ENCODE measurements at regions not wholly inside any gene's neighbourhood (a gene's known extent, or its start where the extent isn't known, plus 50 kb on each side); places are given as distances from the start of the nearest gene placed in this dataset.

DNA sequence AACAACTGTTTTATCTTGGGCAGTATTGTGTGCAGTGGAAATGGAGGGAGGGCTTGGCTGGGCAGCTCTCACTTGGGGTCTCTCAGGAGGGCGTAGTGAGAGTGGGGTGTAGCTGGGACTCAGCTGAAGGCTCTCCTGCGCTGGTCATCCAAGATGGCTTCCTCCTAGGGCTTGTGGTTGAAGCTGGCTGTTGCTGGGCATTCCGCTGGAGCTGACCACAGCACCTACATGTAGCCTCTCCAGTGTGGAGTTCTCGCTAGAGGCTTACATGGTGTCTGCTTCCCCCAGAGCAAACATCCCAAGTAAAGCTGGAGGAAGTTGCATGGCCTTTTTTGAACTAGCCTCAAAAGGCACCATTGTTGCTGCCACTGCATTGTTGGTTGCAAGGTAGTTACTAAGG lies 344.1 kb upstream of the MARCKS start:
- Histone ChIP-seq H3K27ac (no peak overlapping the region), H3K27me3 (no peaks in the 10 kb centered on the region), H3K36me3 (no peaks in the 10 kb centered on the region), H3K4me1 (no peaks in the 10 kb centered on the region), H3K9me3 (no peaks in the 10 kb centered on the region), H3K4me3 (no peak overlapping the region)
- intact Hi-C loops (cut with DNase I; ENCODE audit: low total_unique reads) = no loop called here
- DNase-seq (ENCODE audit: low spot score in 2 of 2) = no peak
- TF ChIP-seq POLR2A (IDR thresholded peaks at IDR 0.05) (no peak), POLR2AphosphoS5 (IDR thresholded peaks at IDR 0.05) (no peak)
- TF ChIP-seq, protein P1, sequence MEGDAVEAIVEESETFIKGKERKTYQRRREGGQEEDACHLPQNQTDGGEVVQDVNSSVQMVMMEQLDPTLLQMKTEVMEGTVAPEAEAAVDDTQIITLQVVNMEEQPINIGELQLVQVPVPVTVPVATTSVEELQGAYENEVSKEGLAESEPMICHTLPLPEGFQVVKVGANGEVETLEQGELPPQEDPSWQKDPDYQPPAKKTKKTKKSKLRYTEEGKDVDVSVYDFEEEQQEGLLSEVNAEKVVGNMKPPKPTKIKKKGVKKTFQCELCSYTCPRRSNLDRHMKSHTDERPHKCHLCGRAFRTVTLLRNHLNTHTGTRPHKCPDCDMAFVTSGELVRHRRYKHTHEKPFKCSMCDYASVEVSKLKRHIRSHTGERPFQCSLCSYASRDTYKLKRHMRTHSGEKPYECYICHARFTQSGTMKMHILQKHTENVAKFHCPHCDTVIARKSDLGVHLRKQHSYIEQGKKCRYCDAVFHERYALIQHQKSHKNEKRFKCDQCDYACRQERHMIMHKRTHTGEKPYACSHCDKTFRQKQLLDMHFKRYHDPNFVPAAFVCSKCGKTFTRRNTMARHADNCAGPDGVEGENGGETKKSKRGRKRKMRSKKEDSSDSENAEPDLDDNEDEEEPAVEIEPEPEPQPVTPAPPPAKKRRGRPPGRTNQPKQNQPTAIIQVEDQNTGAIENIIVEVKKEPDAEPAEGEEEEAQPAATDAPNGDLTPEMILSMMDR (IDR thresholded peaks at IDR 0.05) = no peak

DNA sequence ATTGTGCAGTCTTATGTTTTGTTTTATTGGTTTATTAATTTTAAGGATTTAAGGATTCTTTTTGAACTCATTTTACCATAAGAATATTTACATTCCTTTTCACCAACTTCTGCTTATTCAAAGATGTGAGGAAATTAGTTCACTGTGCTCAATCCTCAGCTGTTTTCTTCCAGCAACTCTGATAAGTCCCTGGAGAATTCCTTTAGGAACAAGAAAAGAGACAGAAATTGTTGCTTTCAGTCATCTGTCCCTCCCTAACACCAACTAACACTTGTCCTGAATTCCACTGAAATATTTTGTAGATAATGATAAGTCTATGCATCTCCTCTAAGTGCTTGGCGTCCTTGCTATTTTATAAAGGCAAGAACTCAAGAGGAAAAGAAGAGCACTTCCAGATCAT lies 334.8 kb upstream of the MARCKS start:
- no peak for DNase-seq (ENCODE audit: low spot score in 2 of 2)
- no peaks in the 10 kb centered on the region for H3K36me3 ChIP-seq
- H3K9me3 ChIP-seq = no peaks in the 10 kb centered on the region
- no peaks in the 10 kb centered on the region for H3K27me3 ChIP-seq
- no peaks in the 10 kb centered on the region for H3K4me1 ChIP-seq
- TF ChIP-seq POLR2AphosphoS5 (IDR thresholded peaks at IDR 0.05) (no peak), POLR2A (IDR thresholded peaks at IDR 0.05) (no peak)
- TF ChIP-seq, protein P1 (IDR thresholded peaks at IDR 0.05) = no peak
- H3K4me3 ChIP-seq = no peak overlapping the region
- intact Hi-C loops (cut with DNase I; ENCODE audit: low total_unique reads) = no loop called here
- no peak overlapping the region for H3K27ac ChIP-seq

DNA sequence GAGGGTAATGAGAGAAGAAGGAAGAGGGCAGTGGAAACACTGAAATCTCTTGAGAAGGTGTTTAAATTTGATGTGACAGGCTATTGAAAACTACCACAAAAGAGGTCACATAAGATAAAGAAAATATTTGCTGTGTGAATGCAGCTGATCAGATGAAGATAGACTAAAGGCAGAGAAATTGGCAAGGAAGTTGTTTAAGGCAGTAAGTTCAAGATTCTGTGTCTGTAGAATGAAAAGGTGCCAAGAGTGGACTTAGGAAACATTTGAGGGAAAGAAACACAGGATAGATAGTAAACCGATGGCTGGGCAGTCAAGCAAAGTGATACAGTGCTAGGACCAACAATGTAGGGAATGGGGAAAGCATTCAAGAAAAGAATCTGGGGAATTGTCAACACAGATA lies 332.3 kb upstream of the MARCKS start:
- intact Hi-C loops (cut with DNase I; ENCODE audit: low total_unique reads) = no loop called here
- TF ChIP-seq POLR2A (IDR thresholded peaks at IDR 0.05) (no peak), POLR2AphosphoS5 (IDR thresholded peaks at IDR 0.05) (no peak)
- no peak overlapping the region for H3K4me3 ChIP-seq
- no peaks in the 10 kb centered on the region for H3K4me1 ChIP-seq
- H3K36me3 ChIP-seq = no peaks in the 10 kb centered on the region
- H3K27ac ChIP-seq = no peak overlapping the region
- no peaks in the 10 kb centered on the region for H3K27me3 ChIP-seq
- no peaks in the 10 kb centered on the region for H3K9me3 ChIP-seq
- DNase-seq (ENCODE audit: low spot score in 2 of 2) = no peak

DNA sequence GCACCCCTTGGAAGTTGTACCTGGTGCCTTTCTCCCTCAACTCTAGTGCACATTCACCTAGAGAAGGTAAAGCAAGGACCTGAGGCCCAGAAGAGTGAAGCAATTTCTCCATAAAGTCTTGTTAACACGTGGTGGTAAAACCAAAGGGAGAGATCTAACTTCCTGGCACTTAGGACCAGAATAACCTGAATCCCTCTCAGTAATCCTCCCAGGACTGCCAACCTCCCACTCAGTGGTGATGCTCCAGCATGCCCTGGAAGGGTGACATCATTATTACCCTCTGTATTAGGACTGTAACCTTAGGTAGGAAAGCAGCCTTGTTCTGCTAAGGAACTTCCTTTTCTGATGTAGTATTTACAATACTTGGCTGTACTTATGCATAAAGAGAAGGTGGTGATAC lies 330.6 kb upstream of the MARCKS start:
- H3K4me3 ChIP-seq = no peak overlapping the region
- intact Hi-C loops (cut with DNase I; ENCODE audit: low total_unique reads) = no loop called here
- H3K4me1 ChIP-seq = no peaks in the 10 kb centered on the region
- DNase-seq (ENCODE audit: low spot score in 2 of 2) = peak in 1 of 2 donors; percentile 72
- peak overlapping the region; percentile 27 to 37 for H3K27ac ChIP-seq
- H3K27me3 ChIP-seq = no peaks in the 10 kb centered on the region
- no peaks in the 10 kb centered on the region for H3K36me3 ChIP-seq
- TF ChIP-seq, protein P1 (IDR thresholded peaks at IDR 0.05) = no peak
- TF ChIP-seq POLR2AphosphoS5 (IDR thresholded peaks at IDR 0.05) = no peak
- no peak for TF ChIP-seq POLR2A (IDR thresholded peaks at IDR 0.05)
- H3K9me3 ChIP-seq = no peaks in the 10 kb centered on the region

DNA sequence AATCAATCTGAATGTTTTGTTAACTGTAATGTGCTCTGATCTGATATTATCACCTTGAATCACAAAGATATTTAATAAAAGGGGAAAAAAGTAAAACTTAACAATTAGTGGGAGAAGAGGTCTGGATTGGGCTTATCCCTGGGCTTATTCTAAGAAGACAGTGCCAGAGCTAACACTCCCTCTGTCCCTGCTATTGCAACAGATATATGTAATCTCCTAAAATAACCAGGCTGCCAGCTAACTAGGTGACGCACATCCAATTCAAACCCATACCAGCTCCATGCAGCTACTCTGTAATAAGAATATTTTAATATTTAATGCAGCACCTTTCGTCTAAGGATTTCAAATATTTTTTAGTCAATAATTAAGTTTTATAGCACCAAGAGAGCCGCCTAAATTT lies 330.1 kb upstream of the MARCKS start:
- Histone ChIP-seq H3K36me3 (no peaks in the 10 kb centered on the region), H3K9me3 (no peaks in the 10 kb centered on the region), H3K4me1 (no peaks in the 10 kb centered on the region), H3K27me3 (no peaks in the 10 kb centered on the region), H3K27ac (peak overlapping the region; percentile 20 to 37), H3K4me3 (no peak overlapping the region)
- DNase-seq (ENCODE audit: low spot score in 2 of 2) = no peak
- intact Hi-C loops (cut with DNase I; ENCODE audit: low total_unique reads) = no loop called here
- TF ChIP-seq POLR2A (IDR thresholded peaks at IDR 0.05) (no peak), POLR2AphosphoS5 (IDR thresholded peaks at IDR 0.05) (no peak)
- TF ChIP-seq, protein P1 (IDR thresholded peaks at IDR 0.05) = no peak

DNA sequence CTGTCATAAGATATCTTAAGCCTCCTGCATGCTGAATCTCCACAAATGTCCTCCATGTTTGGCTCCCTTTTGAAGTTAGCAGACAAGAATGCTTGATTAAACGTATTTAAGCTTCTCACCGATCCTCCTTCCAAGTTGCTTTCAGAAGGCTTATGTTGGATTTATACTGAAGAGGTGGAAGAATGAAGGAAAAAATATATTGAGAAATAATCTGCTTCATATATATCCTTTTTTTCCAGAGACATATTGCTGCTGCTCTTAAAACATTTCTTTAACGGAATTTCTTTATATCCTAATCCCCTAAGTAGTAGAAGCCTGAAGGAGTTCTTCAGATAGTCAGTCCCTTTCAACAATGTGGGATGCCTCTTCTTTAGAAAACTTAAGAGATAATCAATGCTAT lies 329.0 kb upstream of the MARCKS start:
- H3K9me3 ChIP-seq = no peaks in the 10 kb centered on the region
- no peak overlapping the region for H3K4me3 ChIP-seq
- no peak for TF ChIP-seq POLR2A (IDR thresholded peaks at IDR 0.05)
- no peak for TF ChIP-seq POLR2AphosphoS5 (IDR thresholded peaks at IDR 0.05)
- TF ChIP-seq, protein P1 (IDR thresholded peaks at IDR 0.05) = no peak
- no peak overlapping the region for H3K27ac ChIP-seq
- no peak for DNase-seq (ENCODE audit: low spot score in 2 of 2)
- no peaks in the 10 kb centered on the region for H3K4me1 ChIP-seq
- H3K27me3 ChIP-seq = no peaks in the 10 kb centered on the region
- no peaks in the 10 kb centered on the region for H3K36me3 ChIP-seq
- intact Hi-C loops (cut with DNase I; ENCODE audit: low total_unique reads) = no loop called here
